Mucosa of descending colon (tissue), 3 donors: ENCODE measurements at regions not wholly inside any gene's neighbourhood (a gene's known extent, or its start where the extent isn't known, plus 50 kb on each side); places are given as distances from the start of the nearest gene placed in this dataset.
"Not testable (repeated sequence)": the region's sequence is repeated elsewhere in the genome, so short reads cannot be mapped to it uniquely, and the experiment has no call there.

Experiments
- ATAC-seq: fragments of 200-7000 bp; cut with Tn5 transposase; one replicate; pipeline ENCODE4 v1.9.1; 2020; ENCODE audit warnings: mild to moderate bottlenecking, moderate library complexity
- DNase-seq, 3 donors: peaks; one replicate each; pipeline ENCODE4 v3.0.0-alpha.2; 2020
- H3K36me3 ChIP-seq: fragments of 200-600 bp; one replicate; pipeline ENCODE4 v1.8.0; 2021; ENCODE audit warnings: low read depth, mild to moderate bottlenecking
- H3K4me1 ChIP-seq: fragments of 200-600 bp; one replicate; pipeline ENCODE4 v1.8.0; 2021; ENCODE audit warnings: low read depth, mild to moderate bottlenecking
- H3K4me3 ChIP-seq: fragments of 200-600 bp; one replicate; pipeline ENCODE4 v1.8.0; 2021; ENCODE audit warnings: mild to moderate bottlenecking
- H3K9me3 ChIP-seq: fragments of 200-600 bp; one replicate; pipeline ENCODE4 v1.8.0; 2021; ENCODE audit warnings: mild to moderate bottlenecking
- CTCF ChIP-seq: fragments of 200-600 bp; IDR thresholded peaks from one replicate; pipeline ENCODE4 v1.8.0; 2022; ENCODE audit warnings: antibody characterized with exemption, mild to moderate bottlenecking
- intact Hi-C, 2 donors: fragments of 100-400 bp; cut with DNase I in 1 of 2; cut with micrococcal nuclease in 1 of 2; formaldehyde crosslinking; loops; one replicate each; pipeline versions ENCODE4 v1.11.0 to v1.11.1; 2022; cut with DNase I, micrococcal nuclease
- donor health status: DM: no; HTN: no; CAD: no; lungs with moderate emphysema.
- donor health status: DM: no; HTN: no; CAD: no.
- donor health status: DM: no; HTN: yes; CAD: no.

DNA sequence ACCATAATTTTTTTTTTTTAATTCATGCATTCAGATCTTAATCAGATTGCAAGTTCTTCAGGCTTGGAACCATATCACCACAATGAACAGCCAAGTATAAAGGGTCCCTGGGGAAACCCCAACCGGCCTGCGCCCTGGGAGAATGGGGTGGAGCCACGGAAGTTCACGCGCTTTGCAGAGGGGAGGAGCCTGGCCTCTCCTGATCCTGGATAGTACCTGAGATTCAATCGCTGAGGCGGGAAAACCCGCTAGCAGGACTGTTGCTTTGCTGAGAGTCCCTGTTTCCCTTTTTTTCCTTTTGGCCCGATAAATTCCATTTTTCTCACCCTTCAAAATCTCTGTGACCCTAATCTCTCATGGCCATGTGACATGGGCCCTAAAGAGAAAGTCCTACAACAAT, 385.1 kb downstream of the IRS2 start:
- no peak for TF ChIP-seq CTCF
- Histone ChIP-seq H3K4me3 (no peak overlapping the region), H3K9me3 (no peaks in the 10 kb centered on the region), H3K4me1 (no peaks in the 10 kb centered on the region), H3K36me3 (no peaks in the 10 kb centered on the region)
- ATAC-seq (no peak), DNase-seq (no peak)
- intact Hi-C loops = no loop called here

DNA sequence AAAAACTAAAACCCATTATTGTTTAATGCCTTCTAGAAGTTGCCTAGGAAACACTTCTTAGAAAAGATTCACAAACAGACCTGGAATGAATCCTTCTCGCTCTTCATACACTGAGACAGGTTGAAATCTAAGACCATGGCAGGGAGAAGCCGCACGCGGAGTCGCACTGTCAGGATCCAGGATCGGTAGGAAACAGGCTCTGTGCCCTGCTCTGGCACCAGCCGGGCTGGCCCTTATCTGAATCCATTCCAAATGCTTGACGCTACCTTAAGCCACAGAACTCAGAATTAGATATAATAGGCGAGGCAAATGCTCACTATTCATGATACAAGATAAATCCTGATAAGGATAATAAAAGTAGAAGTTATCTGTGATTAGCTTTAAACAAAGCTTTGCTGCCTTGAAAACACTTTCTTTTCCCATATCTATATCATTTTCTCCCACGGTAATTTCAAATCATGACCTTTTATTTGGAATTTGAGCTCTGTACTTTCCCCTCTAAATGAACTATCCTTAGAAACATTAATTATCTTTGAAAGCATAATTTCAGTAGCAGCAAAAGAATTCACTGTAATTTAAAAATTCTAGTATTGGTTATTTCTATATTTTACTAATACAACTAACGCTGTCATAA, 385.6 kb downstream of the IRS2 start:
- H3K4me3 ChIP-seq = no peak overlapping the region
- intact Hi-C loops = no loop called here
- no peaks in the 10 kb centered on the region for H3K4me1 ChIP-seq
- no peaks in the 10 kb centered on the region for H3K36me3 ChIP-seq
- no peaks in the 10 kb centered on the region for H3K9me3 ChIP-seq
- no peak for TF ChIP-seq CTCF
- DNase-seq (no peak), ATAC-seq (no peak)

DNA sequence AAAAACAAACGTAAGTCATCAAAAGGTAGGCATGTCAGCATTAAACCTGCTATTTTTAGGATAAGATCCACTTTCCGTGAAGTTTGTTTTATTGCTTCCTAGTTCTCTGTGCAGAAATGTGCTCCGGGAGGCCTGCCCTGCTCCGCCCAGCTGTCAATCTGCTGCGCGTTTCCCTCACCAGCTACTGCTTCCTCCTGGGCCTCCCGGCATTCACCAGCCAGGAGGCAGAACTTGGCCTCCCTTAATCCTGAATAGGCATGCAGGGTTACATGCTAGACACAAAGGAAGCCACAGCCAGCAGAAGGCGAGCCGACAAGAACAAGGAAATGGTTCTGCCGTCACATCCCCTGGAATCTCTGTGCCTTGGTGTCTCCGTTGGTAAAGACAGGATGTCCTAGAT, 386.2 kb downstream of the IRS2 start:
- intact Hi-C loops = no loop called here

DNA sequence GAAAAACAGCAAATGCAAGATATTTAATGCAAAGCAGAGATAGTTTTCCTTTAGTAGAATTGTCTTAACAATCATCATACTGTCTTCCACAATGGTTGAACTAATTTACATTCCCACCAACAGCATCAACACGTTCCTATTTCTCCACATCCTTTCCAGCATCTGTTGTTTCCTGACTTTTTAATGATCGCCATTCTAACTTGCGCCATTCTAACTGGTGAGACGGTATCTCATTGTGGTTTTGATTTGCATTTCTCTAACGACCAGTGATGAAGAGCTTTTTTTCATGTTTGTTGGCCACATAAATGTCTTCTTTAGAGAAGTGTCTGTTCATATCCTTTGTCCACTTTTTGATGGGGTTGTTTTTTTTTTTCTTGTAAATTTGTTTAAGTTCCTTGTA, 388.3 kb downstream of the IRS2 start:
- DNase-seq, intact Hi-C loops, H3K9me3 ChIP-seq: not testable (repeated sequence)

More for the DNA sequence above, 386.2 kb downstream of the IRS2 start:
- no peaks in the 10 kb centered on the region for H3K9me3 ChIP-seq
- TF ChIP-seq CTCF = no peak
- no peaks in the 10 kb centered on the region for H3K36me3 ChIP-seq
- H3K4me3 ChIP-seq = no peak overlapping the region
- peak; percentile 68 for ATAC-seq
- no peaks in the 10 kb centered on the region for H3K4me1 ChIP-seq
- DNase-seq = peak in 2 of 3 donors; percentile 17 to 43

GRCh38 chr13:109397285-109397684, 389.1 kb downstream of the IRS2 start:
- intact Hi-C loops = no loop called here
- H3K4me1 ChIP-seq = no peaks in the 10 kb centered on the region
- no peaks in the 10 kb centered on the region for H3K9me3 ChIP-seq
- no peak for TF ChIP-seq CTCF
- H3K4me3 ChIP-seq = no peak overlapping the region
- DNase-seq = no peak
- no peaks in the 10 kb centered on the region for H3K36me3 ChIP-seq
- peak; percentile 18 for ATAC-seq

More for the DNA sequence above, 388.3 kb downstream of the IRS2 start:
- H3K4me1 ChIP-seq, H3K36me3 ChIP-seq, H3K4me3 ChIP-seq, ATAC-seq: not testable (repeated sequence)

- intact Hi-C loops = no loop called here
- Histone ChIP-seq H3K4me3 (no peak overlapping the region), H3K36me3 (no peaks in the 10 kb centered on the region), H3K4me1 (no peaks in the 10 kb centered on the region), H3K9me3 (no peaks in the 10 kb centered on the region)
- TF ChIP-seq CTCF = no peak
- DNase-seq (no peak), ATAC-seq (peak; percentile 23)
Measured at GRCh38 chr13:109396266-109396665, 390.1 kb downstream of the IRS2 start.
